IMR-90 (cell line): ENCODE measurements at regions not wholly inside any gene's neighbourhood (a gene's known extent, or its start where the extent isn't known, plus 50 kb on each side); places are given as distances from the start of the nearest gene placed in this dataset.

Experiments
- CHD1 ChIP-seq: IDR thresholded peaks from 2 replicates; pipeline ENCODE4 v1.6.1; 2012; ENCODE audit warnings: low read depth, low read length, improper control_type of control experiment
- CTCF ChIP-seq: conservative IDR thresholded peaks from 2 replicates; pipeline ENCODE4 v1.5.1; 2012; ENCODE audit warnings: mild to moderate bottlenecking, low read depth, low read length, improper control_type of control experiment

DNA sequence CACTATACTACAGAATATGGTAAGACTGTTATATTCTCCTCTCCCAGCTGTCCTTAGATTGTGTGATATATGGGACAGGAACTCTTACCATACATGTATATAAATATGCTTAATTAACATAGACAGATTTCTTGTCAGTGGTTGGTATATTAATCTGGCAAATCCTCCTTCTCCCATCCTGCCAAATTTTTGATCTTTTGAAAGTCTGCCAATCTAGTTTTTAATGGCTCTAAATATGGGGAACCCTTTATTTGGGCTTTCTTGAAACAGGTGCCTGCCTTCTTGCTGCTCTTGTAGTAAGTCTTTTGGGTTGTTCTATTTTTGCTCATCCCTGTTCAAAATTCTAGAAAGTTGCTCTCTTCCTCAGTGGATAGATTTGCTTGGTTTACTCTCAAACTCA, 63.5 kb downstream of the SPATA31D1 start:
- TF ChIP-seq CHD1 (no peak), CTCF (no peak)
